HG02623 (cell line): ENCODE measurements at regions not wholly inside any gene's neighbourhood (a gene's known extent, or its start where the extent isn't known, plus 50 kb on each side); places are given as distances from the start of the nearest gene placed in this dataset.
A peak's percentile ranks its signal among the peaks of the same experiment; 100 is the strongest.
"Not testable (repeated sequence)": the region's sequence is repeated elsewhere in the genome, so short reads cannot be mapped to it uniquely, and the experiment has no call there.

Source experiments
- ATAC-seq: cut with Tn5 transposase; IDR thresholded peaks from one replicate; pipeline ENCODE4 v1.9.1; 2021; ENCODE audit warnings: moderate library complexity; ENCODE audit not compliant: unreplicated experiment

GRCh38 chr9:25078202-25078601 lies 532.5 kb upstream of the IZUMO3 start:
- ATAC-seq = no peak

- ATAC-seq = no peak
Observed at GRCh38 chr9:25048098-25048724, 502.5 kb upstream of the IZUMO3 start.

DNA sequence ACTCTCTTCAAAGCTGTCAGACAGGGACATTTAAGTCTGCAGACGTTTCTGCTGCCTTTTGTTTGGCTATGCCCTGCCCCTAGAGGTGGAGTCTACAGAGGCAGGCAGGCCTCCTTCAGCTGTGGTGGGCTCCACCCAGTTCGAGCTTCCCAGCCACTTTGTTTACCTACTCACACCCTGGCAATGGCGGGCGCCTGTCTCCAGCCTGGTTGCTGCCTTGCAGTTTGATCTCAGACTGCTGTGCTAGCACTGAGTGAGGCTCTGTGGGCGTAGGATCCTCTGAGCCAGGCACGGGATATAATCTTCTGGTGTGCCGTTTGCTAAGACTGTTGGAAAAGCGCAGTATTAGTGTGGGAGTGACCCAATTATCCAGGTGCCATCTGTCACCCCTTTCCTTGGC lies 499.8 kb upstream of the IZUMO3 start:
- not testable (repeated sequence) for ATAC-seq

GRCh38 chr9:25029743-25030142 lies 484.0 kb upstream of the IZUMO3 start:
- no peak for ATAC-seq

GRCh38 chr9:25025686-25026085 lies 480.0 kb upstream of the IZUMO3 start:
- ATAC-seq = no peak

- ATAC-seq = no peak
Observed at GRCh38 chr9:25025156-25025555, 479.5 kb upstream of the IZUMO3 start.

- no peak for ATAC-seq
Observed at GRCh38 chr9:25017779-25018178, 472.1 kb upstream of the IZUMO3 start.

- ATAC-seq = no peak
Observed at GRCh38 chr9:25010027-25010662, 464.4 kb upstream of the IZUMO3 start.

DNA sequence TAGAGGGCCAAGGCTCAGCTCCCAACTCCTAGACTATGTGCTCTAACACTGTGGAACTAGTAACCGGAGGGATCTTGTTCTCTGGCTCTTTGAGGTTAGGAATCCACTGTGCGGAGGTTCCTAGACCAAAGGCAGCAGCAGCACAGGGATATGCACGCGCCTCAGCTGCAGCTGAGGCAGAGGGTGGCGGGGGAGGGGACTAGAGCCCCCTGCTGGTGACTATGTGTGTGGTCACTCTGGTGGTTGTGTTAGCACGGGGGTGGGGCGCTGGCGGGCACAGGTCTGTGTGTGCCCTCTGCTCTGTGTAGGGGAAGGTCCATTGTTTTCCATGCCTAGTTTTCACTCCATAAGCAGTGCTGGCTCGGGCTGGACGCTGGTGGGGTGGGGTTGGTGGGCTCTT lies 458.0 kb upstream of the IZUMO3 start:
- no peak for ATAC-seq

DNA sequence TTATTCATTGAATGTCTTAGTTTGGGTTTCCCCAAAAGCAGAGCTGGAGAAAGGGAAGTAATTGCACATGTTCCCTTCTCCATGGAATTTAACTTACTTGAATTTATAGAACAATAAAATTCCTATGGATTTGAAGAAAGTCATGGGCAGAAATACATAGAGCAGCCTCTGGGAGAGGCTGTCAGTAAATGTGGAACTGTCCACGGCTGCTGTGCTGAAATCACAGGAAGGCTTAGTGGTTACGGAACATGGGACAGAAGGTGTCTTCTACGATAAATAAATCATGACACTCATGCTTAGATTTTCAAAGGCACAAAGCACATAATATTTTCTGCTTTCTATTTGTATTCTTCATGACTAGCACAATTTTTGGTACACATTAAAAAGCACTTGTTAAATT lies 440.6 kb upstream of the IZUMO3 start:
- ATAC-seq = no peak

GRCh38 chr9:24970780-24971179 lies 425.1 kb upstream of the IZUMO3 start:
- ATAC-seq = not testable (repeated sequence)

GRCh38 chr9:24961762-24962161 lies 416.1 kb upstream of the IZUMO3 start:
- no peak for ATAC-seq

DNA sequence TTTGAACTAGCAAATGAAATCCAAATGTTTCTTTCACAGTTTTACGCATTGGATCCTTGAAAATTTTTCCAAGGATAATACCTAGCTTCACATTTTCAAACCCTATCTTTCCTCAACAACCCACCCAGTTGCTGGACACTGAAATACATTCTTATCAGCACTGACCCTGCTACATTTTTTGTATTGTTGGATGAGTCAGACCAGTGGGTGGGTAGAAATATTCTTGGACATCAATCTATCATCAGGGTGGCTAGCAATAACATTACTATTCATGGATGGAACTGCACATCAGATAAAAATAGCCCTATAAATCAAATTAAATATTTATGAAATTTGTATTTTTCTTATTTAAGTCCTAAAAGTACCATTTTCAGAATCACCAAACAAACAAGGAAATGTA lies 407.4 kb upstream of the IZUMO3 start:
- no peak for ATAC-seq

DNA sequence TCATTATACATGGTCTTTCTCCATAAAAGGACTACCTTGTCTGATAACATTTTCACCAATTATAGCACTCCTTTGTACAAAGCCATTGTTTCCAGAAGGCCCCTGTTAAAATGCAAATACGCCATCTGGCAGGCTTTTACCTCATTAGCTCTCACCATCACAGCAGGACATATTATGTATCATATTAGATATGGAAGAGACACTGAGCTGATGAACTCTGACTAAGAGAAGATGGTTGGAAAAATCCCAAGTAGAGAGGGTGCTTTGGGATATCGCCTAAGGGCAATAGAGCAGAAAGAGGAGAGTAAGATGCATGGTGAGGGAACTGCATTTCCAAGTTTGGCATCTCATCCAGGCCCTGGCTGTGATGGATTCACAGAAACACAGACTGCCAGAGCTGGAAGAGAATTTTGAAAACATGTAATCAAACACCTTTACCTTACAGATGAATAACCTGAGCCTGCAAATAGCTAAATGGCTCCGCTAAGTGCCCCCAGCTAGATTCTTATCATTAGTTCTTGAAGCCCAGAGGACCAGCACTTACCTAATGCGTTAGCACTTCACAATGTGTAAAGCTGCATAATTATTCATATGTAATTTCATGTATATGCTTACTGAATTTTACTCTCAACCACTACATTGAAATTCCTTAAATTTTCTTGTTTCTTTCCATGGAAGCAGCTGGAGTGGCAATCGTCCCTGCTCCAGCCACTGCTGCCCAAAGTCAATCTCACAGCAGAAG lies 393.6 kb upstream of the IZUMO3 start:
- no peak for ATAC-seq

DNA sequence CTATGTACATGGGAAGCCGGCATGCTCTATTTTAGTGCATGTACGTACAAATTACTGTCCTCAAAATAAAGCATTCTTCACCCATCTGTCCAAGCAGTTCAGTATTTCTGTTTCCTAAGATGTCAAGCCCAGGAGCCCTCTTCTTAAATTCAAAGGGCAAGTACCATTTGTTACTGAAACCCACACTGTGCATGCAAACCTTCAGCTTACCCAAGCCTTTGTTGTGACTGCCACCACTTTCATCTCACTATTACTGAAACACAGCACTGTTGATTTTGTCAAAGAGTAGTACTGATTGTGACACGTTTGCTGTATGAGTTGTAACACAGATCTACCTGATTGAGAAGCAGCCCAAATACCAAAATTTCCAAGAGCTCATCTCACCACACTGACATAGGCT lies 390.4 kb upstream of the IZUMO3 start:
- no peak for ATAC-seq

GRCh38 chr9:24932785-24933184 lies 387.1 kb upstream of the IZUMO3 start:
- ATAC-seq = peak; percentile 71

- ATAC-seq = no peak
Observed at GRCh38 chr9:24931894-24932293, 386.2 kb upstream of the IZUMO3 start.

- ATAC-seq = no peak
Observed at GRCh38 chr9:24912767-24913166, 367.1 kb upstream of the IZUMO3 start.

GRCh38 chr9:24901319-24901718 lies 355.6 kb upstream of the IZUMO3 start:
- ATAC-seq = no peak

- ATAC-seq = no peak
Observed at GRCh38 chr9:24900179-24900578, 354.5 kb upstream of the IZUMO3 start.

DNA sequence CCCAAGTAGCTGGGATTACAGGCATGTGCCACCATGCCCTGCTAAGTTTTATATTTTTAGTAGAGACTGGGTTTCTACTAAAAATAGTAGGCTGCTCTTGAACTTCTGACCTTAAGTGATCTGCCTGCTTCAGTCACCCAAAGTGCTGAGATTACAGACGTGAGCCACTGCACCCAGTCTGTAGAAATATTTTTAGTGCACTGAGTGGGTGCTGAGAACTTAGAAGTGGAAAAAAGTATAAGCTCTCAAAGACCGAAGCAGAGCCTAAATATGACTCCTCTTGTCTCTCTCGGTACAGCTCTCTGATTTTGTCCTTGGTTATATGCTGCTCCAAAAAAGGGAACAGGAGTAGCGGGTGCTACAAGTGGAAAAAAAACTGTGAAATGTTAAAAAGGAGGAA lies 353.8 kb upstream of the IZUMO3 start:
- ATAC-seq = no peak

GRCh38 chr9:24897826-24898225 lies 352.1 kb upstream of the IZUMO3 start:
- ATAC-seq = no peak
